Chondrocyte (in vitro differentiated cells): ENCODE measurements at regions not wholly inside any gene's neighbourhood (a gene's known extent, or its start where the extent isn't known, plus 50 kb on each side); places are given as distances from the start of the nearest gene placed in this dataset.

Experiments
- DNase-seq: peaks from one replicate; pipeline ENCODE4 v3.0.0; 2021; ENCODE audit warnings: mixed read lengths, low spot score
- H3K27ac Mint-ChIP-seq: one replicate; pipeline ENCODE4 v1.8.0; 2021; ENCODE audit warnings: mild to moderate bottlenecking, moderate library complexity, mixed read lengths; ENCODE audit not compliant: unreplicated experiment
- H3K27me3 Mint-ChIP-seq: 2 replicates; pipeline ENCODE4 v1.8.0; 2021; ENCODE audit warnings: low read depth, mixed read lengths
- H3K36me3 Mint-ChIP-seq: 2 replicates; pipeline ENCODE4 v1.8.0; 2021; ENCODE audit warnings: low read depth, mixed read lengths
- H3K4me1 Mint-ChIP-seq: 2 replicates; pipeline ENCODE4 v1.8.0; 2021; ENCODE audit warnings: low read depth, mild to moderate bottlenecking, mixed read lengths
- H3K4me3 Mint-ChIP-seq: one replicate; pipeline ENCODE4 v1.8.0; 2021; ENCODE audit warnings: mild to moderate bottlenecking, moderate library complexity, mixed read lengths; ENCODE audit not compliant: unreplicated experiment
- H3K9me3 Mint-ChIP-seq: 2 replicates; pipeline ENCODE4 v1.8.0; 2021; ENCODE audit warnings: low read depth, mixed read lengths
- CTCF ChIP-seq: fragments of 200-600 bp; sonication (generic); IDR thresholded peaks from 2 replicates; pipeline ENCODE4 v1.5.0; 2021; ENCODE audit warnings: antibody characterized with exemption, mild to moderate bottlenecking, moderate library complexity

- H3K4me3 Mint-ChIP-seq, result no peak overlapping the region
- H3K27me3 Mint-ChIP-seq, result no peaks in the 10 kb centered on the region
- no peak for TF ChIP-seq CTCF
- peaks cover 12% of the 10 kb centered on the region for H3K36me3 Mint-ChIP-seq
- H3K27ac Mint-ChIP-seq, result peak overlapping the region; percentile 94
- no peak for DNase-seq
- H3K9me3 Mint-ChIP-seq, result peaks cover 27% of the 10 kb centered on the region
- peaks cover 28% of the 10 kb centered on the region for H3K4me1 Mint-ChIP-seq
Observed at GRCh38 chr4:153988492-153989363, 199.8 kb upstream of the SFRP2 start.

GRCh38 chr4:153987291-153987690 is 198.4 kb upstream of the SFRP2 start:
- peaks cover 12% of the 10 kb centered on the region for H3K36me3 Mint-ChIP-seq
- H3K4me3 Mint-ChIP-seq, result no peak overlapping the region
- TF ChIP-seq CTCF, result no peak
- no peaks in the 10 kb centered on the region for H3K27me3 Mint-ChIP-seq
- DNase-seq, result no peak
- H3K9me3 Mint-ChIP-seq, result peaks cover 27% of the 10 kb centered on the region
- H3K4me1 Mint-ChIP-seq, result peaks cover 28% of the 10 kb centered on the region
- H3K27ac Mint-ChIP-seq, result peak overlapping the region; percentile 94

- TF ChIP-seq CTCF, result no peak
- peak overlapping the region; percentile 94 for H3K27ac Mint-ChIP-seq
- H3K9me3 Mint-ChIP-seq, result peaks cover 31% of the 10 kb centered on the region
- no peak for DNase-seq
- H3K36me3 Mint-ChIP-seq, result peaks cover 18% of the 10 kb centered on the region
- H3K27me3 Mint-ChIP-seq, result no peaks in the 10 kb centered on the region
- peaks cover 18% of the 10 kb centered on the region for H3K4me1 Mint-ChIP-seq
- H3K4me3 Mint-ChIP-seq, result no peak overlapping the region
Observed at GRCh38 chr4:153976954-153977353, 188.1 kb upstream of the SFRP2 start.

- Mint-ChIP-seq H3K36me3 (peaks cover 8% of the 10 kb centered on the region), H3K4me3 (no peak overlapping the region), H3K4me1 (peaks cover 26% of the 10 kb centered on the region), H3K9me3 (peaks cover 20% of the 10 kb centered on the region), H3K27ac (no peak overlapping the region), H3K27me3 (no peaks in the 10 kb centered on the region)
- DNase-seq, result no peak
- TF ChIP-seq CTCF, result no peak
Observed at GRCh38 chr4:153974452-153974851, 185.6 kb upstream of the SFRP2 start.

GRCh38 chr4:153973942-153974341 is 185.1 kb upstream of the SFRP2 start:
- Mint-ChIP-seq H3K9me3 (peaks cover 20% of the 10 kb centered on the region), H3K4me3 (no peak overlapping the region), H3K36me3 (peaks cover 8% of the 10 kb centered on the region), H3K27me3 (no peaks in the 10 kb centered on the region), H3K4me1 (peaks cover 26% of the 10 kb centered on the region), H3K27ac (no peak overlapping the region)
- DNase-seq, result no peak
- no peak for TF ChIP-seq CTCF
